GM10266 (cell line): ENCODE measurements at regions not wholly inside any gene's neighbourhood (a gene's known extent, or its start where the extent isn't known, plus 50 kb on each side); places are given as distances from the start of the nearest gene placed in this dataset.

ENCODE experiments used
- DNase-seq: peaks from one replicate; pipeline ENCODE4 v3.0.0; 2012; ENCODE audit errors: extremely low spot score
- TF ChIP-seq, protein P1 (sequence below): IDR thresholded peaks from 2 replicates; pipeline ENCODE4 v1.5.1; 2012; ENCODE audit warnings: mild to moderate bottlenecking, low read depth; ENCODE audit not compliant: control insufficient read depth, insufficient read depth; ENCODE audit errors: missing control alignments

DNA sequence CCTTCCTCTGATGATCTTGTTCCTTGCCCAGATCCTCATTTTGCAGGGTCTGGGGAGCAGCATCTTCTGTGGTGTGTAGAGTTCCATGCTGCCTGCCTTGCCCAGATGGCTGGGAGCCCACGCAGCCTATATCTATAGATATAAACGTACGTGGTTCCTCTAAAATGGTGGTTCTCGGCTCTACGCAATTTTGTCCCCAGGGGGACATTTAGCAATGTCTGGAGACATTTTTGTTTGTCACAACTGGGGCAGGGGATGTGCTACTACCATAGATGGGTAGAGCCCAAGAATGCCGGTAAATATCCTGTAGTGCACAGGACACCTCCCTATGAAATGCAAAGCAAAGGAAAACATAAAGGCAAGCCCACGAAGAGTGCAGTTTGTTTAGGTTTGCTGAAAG lies 98.4 kb upstream of the SPACA1 start:
- TF ChIP-seq, protein P1, sequence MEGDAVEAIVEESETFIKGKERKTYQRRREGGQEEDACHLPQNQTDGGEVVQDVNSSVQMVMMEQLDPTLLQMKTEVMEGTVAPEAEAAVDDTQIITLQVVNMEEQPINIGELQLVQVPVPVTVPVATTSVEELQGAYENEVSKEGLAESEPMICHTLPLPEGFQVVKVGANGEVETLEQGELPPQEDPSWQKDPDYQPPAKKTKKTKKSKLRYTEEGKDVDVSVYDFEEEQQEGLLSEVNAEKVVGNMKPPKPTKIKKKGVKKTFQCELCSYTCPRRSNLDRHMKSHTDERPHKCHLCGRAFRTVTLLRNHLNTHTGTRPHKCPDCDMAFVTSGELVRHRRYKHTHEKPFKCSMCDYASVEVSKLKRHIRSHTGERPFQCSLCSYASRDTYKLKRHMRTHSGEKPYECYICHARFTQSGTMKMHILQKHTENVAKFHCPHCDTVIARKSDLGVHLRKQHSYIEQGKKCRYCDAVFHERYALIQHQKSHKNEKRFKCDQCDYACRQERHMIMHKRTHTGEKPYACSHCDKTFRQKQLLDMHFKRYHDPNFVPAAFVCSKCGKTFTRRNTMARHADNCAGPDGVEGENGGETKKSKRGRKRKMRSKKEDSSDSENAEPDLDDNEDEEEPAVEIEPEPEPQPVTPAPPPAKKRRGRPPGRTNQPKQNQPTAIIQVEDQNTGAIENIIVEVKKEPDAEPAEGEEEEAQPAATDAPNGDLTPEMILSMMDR = no peak
- DNase-seq = no peak

DNA sequence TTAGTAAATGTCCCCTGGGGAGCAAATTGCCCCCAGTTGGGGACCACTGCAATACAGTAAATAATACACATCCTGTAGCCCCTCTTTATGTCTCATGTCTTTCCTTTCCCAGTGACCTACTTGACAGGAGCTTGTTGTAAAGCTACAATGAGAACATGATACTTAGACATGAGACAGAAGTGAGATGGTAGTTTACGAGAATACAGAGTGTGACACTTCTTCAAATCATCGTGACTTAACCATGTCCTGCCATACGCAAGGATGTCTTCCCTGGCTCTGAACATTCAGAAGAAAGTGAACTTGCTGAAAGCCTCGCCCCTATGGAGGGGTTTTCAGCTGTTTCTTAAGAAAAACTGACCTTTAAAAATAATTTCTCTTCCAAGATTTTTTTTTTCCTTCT lies 101.0 kb upstream of the SPACA1 start:
- DNase-seq = no peak
- TF ChIP-seq, protein P1 = no peak

DNA sequence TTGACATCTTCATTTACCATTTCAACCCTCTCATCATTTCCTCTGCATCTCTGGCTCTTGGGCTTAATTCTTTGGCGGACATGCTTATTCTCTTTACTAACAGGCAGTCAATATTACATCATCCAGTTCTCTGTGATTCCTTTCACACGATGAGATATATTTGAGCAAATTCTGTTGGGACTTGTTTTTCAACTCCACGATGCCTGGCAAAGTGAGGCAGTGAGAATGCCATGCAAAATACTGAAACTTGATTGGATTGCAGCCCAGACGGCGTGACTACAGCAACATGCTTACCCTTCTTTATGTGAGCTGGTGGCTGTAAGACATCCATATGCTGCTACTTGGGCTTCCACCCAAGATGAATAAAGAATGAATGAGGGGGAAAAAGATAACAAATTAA lies 101.7 kb upstream of the SPACA1 start:
- no peak for DNase-seq
- TF ChIP-seq, protein P1 = no peak

DNA sequence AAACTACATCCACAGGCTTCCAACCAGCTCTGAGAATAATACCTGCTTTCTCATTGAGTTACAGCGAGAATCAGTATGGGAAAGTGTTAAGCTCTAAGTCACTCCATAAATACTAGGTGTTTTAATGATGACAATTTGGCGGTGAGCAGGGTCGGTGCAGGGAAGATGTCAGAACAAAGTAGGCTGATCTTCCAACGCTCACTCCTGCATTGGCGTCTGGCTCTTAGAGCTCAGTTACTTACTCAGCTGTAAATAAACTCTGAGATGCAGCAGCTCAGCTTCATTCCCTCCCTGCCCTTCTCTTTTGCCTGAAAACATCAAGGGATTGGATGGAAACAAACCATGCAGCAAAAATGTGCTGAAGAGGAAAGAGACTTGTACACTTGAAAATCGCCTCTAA lies 102.5 kb upstream of the SPACA1 start:
- no peak for DNase-seq

DNA sequence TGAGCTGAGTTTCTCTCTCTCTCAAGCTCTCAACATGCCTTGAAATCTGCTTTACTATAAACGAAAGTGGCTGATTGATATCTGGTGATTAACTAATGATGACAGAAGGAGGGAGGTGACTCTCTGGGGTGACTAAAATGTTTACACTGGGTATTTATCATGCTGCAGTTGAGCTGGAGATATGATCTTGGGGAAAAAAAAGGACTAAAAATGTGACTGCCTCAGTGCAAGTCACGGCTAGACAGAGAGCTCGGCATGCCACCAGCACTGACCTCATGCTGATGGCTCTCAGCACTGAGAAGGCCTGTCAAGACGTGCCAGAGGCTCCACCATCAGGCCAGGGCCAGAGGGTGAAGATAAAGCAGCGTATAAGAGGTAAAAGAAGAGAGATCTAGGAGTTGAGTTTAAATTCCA lies 103.1 kb upstream of the SPACA1 start:
- DNase-seq = no peak

More for the DNA sequence above, 102.5 kb upstream of the SPACA1 start:
- TF ChIP-seq, protein P1 = no peak

DNA sequence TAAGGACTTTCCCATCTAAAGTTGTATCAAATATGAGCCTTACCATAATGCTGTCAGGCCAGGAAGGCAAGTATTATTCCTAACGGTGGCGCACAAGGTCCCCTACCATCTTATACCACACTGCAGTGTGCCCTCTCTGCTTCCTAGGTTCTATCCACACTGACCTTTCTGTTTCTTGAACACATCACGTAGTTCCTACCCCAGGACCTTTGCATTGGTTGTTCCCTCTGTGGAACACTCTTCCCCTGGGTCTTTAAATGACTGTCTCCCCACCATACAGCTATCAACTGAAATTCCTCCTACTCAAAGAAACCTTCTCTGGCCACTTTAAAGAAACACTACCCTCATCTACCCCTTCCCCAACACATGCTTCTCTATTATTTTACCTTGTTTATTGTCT lies 104.5 kb upstream of the SPACA1 start:
- DNase-seq = no peak
- TF ChIP-seq, protein P1 = no peak

More for the DNA sequence above, 103.1 kb upstream of the SPACA1 start:
- TF ChIP-seq, protein P1 = no peak

DNA sequence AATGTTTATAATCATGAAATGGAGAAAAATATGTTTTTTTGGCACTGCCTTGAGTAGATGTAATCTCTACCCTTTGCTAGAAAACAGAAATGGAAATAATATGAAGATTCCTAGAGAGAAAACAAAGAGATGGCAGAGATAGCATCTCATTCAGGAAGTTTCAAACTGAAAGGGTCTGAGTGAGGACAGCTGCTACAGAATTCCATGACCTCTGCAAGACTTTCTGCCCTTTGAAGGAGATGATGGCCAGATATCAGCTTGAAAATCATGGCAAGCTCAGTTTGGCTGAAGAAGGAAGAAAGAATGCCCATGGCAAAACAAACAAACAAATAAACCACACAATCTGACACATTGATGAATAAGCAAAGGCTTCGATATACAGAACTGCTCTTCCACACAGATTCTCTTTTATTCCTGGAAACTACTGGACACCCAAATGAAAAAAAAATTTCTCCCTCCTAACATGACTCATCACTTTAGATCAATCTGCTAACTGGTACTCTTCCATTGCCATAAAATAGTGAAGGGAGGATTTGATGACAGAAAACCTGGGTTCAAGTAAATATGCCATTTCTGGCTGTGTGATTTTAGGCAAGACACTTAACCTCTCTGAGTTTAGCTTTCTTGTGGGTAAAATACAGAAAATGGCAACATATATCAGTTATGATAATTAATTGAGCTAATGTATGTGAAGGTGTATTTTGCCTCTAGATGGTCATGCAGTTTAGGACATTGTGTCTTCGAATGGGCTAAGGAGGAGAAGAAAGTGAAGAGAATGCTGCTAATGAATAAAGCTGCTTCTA lies 105.9 kb upstream of the SPACA1 start:
- TF ChIP-seq, protein P1 = no peak
- DNase-seq = no peak
